ENCODE measurements at regions not wholly inside any gene's neighbourhood (a gene's known extent, or its start where the extent isn't known, plus 50 kb on each side); places are given as distances from the start of the nearest gene placed in this dataset.
"Not testable (repeated sequence)": the region's sequence is repeated elsewhere in the genome, so short reads cannot be mapped to it uniquely, and the experiment has no call there.

GRCh38 chr2:84048964-84049363 lies 410.1 kb downstream of the SUCLG1 start:
- DNase-seq (ENCODE audit: low spot score) = no peak

GRCh38 chr2:84041506-84041905 lies 417.6 kb downstream of the SUCLG1 start:
- no peak for DNase-seq (ENCODE audit: low spot score)

GRCh38 chr2:84040281-84040680 lies 418.8 kb downstream of the SUCLG1 start:
- no peak for DNase-seq (ENCODE audit: low spot score)

DNA sequence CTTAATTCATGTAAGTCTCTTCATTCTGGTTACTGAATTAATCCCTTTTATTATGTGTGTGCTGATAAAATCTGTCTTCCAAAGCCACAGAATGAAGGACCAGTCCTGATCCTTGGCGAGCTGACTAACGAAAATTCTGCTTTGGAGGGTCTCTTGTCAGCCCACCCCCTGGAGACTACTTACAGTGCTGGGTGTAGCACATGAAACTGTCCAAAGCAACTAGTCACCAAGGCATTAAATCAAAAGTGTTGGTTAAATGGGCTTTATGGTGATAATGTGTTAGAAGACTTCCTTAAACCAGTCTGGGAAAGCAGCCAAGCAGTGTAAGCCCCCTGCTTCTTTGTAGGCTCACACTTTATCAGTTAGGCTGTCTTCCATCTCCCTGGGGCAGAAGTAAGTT lies 420.2 kb downstream of the SUCLG1 start:
- DNase-seq (ENCODE audit: low spot score) = no peak

DNA sequence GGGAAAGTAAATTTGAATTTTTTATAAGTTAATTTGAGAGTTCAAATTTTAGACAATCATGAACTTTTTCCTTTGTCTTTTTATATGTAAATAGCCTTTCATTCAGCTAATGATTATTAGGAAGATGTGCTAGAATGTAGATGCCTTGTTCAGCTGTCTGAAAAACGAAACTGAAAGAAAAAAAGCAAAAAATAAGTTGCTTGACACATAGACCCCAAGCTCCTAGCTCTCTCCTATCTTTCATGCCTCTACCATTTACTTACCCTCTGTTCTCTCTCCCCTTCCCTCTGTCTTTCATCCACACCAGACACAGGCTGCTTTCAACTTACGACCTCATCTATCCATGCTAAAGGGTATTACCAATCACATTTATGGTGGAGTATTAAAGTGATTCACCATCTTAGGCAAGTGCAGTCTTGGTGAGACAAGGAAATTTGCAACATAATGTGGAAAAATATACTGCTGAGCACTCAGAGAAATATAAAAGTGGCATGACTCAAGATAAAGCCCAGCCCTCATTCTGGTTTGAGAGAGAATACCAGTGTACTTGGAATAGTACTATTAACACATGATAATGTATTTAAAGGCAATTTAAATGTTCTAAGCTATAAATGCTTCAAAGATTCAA lies 425.6 kb downstream of the SUCLG1 start:
- DNase-seq (ENCODE audit: low spot score) = no peak

- no peak for DNase-seq (ENCODE audit: low spot score)
These were observed 427.6 kb downstream of the SUCLG1 start for GRCh38 chr2:84031312-84032050.

- DNase-seq (ENCODE audit: low spot score) = no peak
These were observed 429.0 kb downstream of the SUCLG1 start for GRCh38 chr2:84029903-84030575.

GRCh38 chr2:84026818-84027217 lies 432.3 kb downstream of the SUCLG1 start:
- no peak for DNase-seq (ENCODE audit: low spot score)

GRCh38 chr2:84022810-84023431 lies 436.2 kb downstream of the SUCLG1 start:
- peak; percentile 41 for DNase-seq (ENCODE audit: low spot score)

- no peak for DNase-seq (ENCODE audit: low spot score)
These were observed 442.1 kb downstream of the SUCLG1 start for GRCh38 chr2:84017010-84017409.

- DNase-seq (ENCODE audit: low spot score) = no peak
These were observed 442.9 kb downstream of the SUCLG1 start for GRCh38 chr2:84016183-84016582.

DNA sequence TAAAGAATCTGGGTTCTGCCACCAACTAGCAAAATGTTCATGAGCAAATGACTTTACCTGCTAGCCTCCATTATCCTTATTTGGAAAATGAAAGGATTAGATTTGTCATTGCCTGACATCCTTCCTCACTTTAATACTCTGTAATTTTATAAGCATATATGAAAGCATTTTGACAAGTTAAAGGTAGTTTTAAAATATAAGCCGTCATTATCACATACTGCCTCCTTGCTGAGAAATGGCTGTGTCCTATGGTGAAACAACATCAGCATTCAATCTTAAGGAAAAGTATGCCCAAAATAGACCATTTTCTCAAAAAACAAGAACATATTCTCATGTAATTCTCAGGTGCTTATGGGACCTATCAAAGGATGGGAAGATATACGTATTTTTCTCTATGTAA lies 461.2 kb downstream of the SUCLG1 start:
- DNase-seq (ENCODE audit: low spot score) = no peak

- no peak for DNase-seq (ENCODE audit: low spot score)
These were observed 464.4 kb downstream of the SUCLG1 start for GRCh38 chr2:83994633-83995179.

- DNase-seq (ENCODE audit: low spot score) = no peak
These were observed 465.0 kb downstream of the SUCLG1 start for GRCh38 chr2:83993873-83994632.

GRCh38 chr2:83991992-83992391 lies 467.1 kb downstream of the SUCLG1 start:
- DNase-seq (ENCODE audit: low spot score) = no peak

DNA sequence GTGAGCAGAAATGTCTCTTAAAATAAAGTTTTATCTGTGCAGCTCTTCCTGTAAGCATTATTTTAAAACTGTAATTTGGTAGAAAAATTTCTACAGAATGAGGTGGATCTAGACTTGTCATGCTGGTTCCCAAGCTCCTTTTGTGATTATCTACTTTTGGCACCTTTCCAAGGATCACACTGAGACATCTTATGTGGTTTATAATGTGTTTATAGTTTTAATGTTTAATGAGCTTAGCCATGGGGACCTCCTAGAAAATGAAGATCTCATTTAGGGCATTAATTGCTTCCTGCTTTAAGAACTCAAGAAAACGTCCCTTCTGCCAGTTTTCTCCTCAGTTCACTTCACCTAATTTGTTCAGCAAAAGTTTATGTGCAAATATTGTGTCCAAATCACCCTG lies 468.4 kb downstream of the SUCLG1 start:
- no peak for DNase-seq (ENCODE audit: low spot score)

DNA sequence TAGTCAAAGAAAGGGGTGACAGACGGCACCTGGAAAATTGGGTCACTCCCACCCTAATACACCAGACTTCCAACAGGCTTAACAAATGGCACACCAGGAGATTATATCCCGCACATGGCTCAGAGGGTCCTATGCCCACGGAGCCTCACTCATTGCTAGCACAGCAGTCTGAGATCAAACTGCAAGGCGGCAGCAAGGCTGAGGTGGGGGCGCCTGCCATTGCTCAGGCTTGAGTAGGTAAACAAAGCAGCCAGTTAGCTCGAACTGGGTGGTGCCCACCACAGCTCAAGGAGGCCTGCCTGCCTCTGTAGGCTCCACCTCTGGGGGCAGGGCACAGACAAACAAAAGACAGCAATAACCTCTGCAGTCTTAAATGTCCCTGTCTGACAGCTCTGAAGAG lies 482.5 kb downstream of the SUCLG1 start:
- not testable (repeated sequence) for DNase-seq (ENCODE audit: low spot score)

DNA sequence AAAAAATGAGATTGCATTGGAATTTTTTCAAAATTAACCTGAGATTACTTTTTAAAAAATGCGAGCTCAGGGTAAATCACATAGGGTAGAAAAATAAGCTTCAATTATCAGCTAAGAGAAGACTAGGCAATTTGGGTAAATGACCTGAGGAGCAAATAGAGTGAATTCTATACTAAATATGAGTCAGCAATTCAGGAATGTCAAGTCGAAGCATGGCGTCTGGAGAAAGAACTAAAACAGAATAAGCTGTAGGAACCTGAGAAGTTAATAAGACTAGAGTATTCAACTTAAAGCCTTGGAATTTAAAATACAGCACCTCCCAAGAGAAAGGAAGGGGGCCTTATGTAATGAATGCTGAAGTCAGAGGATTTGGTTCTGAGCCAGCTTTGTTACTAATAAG lies 487.0 kb downstream of the SUCLG1 start:
- DNase-seq (ENCODE audit: low spot score) = no peak

- no peak for DNase-seq (ENCODE audit: low spot score)
These were observed 487.5 kb downstream of the SUCLG1 start for GRCh38 chr2:83971547-83971946.

DNA sequence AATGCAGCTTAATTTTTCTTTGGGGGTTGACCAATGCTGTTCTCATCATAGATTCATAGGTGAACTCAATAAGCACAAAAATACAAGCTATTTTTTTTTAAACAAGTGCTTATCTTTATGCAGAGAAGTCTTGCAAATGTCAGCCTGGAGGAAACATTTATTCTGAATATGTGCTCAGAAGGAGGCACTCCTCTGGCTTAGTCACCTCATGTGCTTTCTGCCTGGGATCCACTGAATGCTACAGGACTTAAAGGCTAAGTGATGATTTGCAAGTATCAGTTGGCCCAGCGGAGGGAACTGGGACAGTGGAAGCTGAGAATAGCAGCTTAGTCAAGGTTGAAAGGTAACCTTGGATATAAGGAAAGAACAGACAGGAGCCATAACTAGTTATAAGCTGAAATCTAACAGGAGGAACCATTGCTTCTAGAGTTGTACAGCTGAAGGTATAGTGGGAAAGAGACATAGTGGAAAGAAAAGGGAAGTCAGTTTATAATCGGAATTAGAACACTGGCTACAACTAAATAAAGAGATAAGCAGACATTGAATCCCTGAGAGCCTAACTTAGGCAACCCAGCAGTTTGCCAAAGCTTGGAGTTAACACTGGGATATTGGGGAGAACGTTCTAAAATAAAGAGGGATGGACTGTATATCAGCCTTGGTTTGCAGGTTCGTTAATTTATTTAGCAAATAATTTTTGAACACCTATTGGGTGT lies 488.7 kb downstream of the SUCLG1 start:
- no peak for DNase-seq (ENCODE audit: low spot score)

DNA sequence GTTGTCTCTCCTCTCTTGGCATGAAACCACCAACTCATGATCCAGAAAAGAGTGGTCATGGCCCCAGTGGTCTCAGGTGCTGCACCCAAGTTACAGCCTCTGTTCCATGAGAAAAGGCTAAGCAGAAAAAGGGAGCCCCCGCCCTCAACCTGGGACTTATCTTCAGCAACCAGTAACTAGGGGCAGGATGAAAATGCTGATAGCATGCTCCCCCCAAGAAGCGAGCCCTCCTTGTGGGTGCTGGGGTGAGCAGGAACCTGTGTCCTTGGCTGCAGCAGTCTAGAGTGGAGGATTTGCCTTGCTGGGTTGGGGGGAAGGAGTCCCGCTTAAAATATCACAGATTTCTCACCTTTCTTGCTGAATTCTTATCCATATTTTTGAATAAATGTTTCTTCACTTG lies 490.0 kb downstream of the SUCLG1 start:
- DNase-seq (ENCODE audit: low spot score) = no peak
